Spleen (tissue), 11 donors: ENCODE measurements at regions not wholly inside any gene's neighbourhood (a gene's known extent, or its start where the extent isn't known, plus 50 kb on each side); places are given as distances from the start of the nearest gene placed in this dataset.
A peak's percentile ranks its signal among the peaks of the same experiment; 100 is the strongest.
"Not testable (repeated sequence)": the region's sequence is repeated elsewhere in the genome, so short reads cannot be mapped to it uniquely, and the experiment has no call there.

Experiments
- DNase-seq: peaks from one replicate; pipeline ENCODE4 v3.0.0-alpha.2; 2020
- H3K27ac ChIP-seq, 8 donors: fragments of 200-600 bp; sonication (generic) in 7 of 8; 1 replicate in 4 of 8; 2 replicates in 4 of 8; pipeline versions ENCODE4 v1.5.0 to v1.8.0; 2016 to 2021; ENCODE audit warnings: inconsistent platforms in 4 of 8, mild to moderate bottlenecking in 4 of 8, moderate library complexity in 1 of 8
- H3K27me3 ChIP-seq, 7 donors: fragments of 200-600 bp; sonication (generic) in 6 of 7; replicated peaks in 1 of 7; 1 replicate in 4 of 7; 2 replicates in 3 of 7; pipeline versions ENCODE4 v1.5.0 to v1.8.0; 2016 to 2021; ENCODE audit warnings: inconsistent platforms in 3 of 7, mild to moderate bottlenecking in 1 of 7
- H3K36me3 ChIP-seq, 6 donors: fragments of 200-600 bp; sonication (generic) in 5 of 6; 1 replicate in 4 of 6; 2 replicates in 2 of 6; pipeline versions ENCODE4 v1.5.0 to v1.8.0; 2016 to 2021; ENCODE audit warnings: inconsistent platforms in 2 of 6
- H3K4me1 ChIP-seq, 6 donors: fragments of 200-600 bp; sonication (generic) in 5 of 6; 1 replicate in 3 of 6; 2 replicates in 3 of 6; pipeline versions ENCODE4 v1.5.0 to v1.8.0; 2016 to 2021; ENCODE audit warnings: inconsistent platforms in 3 of 6
- H3K4me3 ChIP-seq, 8 donors: fragments of 200-600 bp; sonication (generic) in 7 of 8; 1 replicate in 4 of 8; 2 replicates in 4 of 8; pipeline versions ENCODE4 v1.5.0 to v1.8.0; 2016 to 2021; ENCODE audit warnings: inconsistent platforms in 4 of 8, mild to moderate bottlenecking in 4 of 8, moderate library complexity in 2 of 8
- H3K9me3 ChIP-seq, 8 donors: fragments of 200-600 bp; sonication (generic) in 7 of 8; 1 replicate in 4 of 8; 2 replicates in 4 of 8; pipeline versions ENCODE4 v1.5.0 to v1.8.0; 2016 to 2021; ENCODE audit warnings: inconsistent platforms in 4 of 8
- POLR2AphosphoS5 ChIP-seq, 3 donors: sonication (generic); formaldehyde crosslinking; IDR thresholded peaks; one replicate each; pipeline ENCODE4 v1.5.1; 2017; ENCODE audit warnings: antibody characterized with exemption in 3 of 3
- WGBS, 5 donors: extraction: QIAGEN DNeasy Blood & Tissue Kit in 3 of 5; methylation state at CpG; one replicate each; pipeline versions ENCODE4 v1.1.5 to v1.1.7; 2013 to 2018; 5-methylcytosine and 5-hydroxymethylcytosine counted together
- intact Hi-C: fragments of 100-400 bp; cut with DNase I; formaldehyde crosslinking; loops from one replicate; pipeline ENCODE4 v1.15.0; 2023; ENCODE audit warnings: low total_unique reads
- small RNA-seq, 4 donors: library from RNA; depleted of rRNA; stranded (forward); fragments of <200 nt; gene quantifications; one replicate each; pipeline ENCODE3, GENCODE V24; 2016
- TF ChIP-seq, protein P1 (sequence below), 11 experiments: fragments of 200-600 bp in 7 of 11; fragments of 450-650 bp in 4 of 11; sonication (generic) in 4 of 11; IDR thresholded peaks in 8 of 11; conservative IDR thresholded peaks in 3 of 11; 1 replicate in 7 of 11; 2 replicates in 4 of 11; pipeline versions ENCODE4 v1.4.0 to v1.8.0; 2016 to 2021; ENCODE audit warnings: antibody characterized with exemption in 11 of 11, inconsistent platforms in 4 of 11, mild to moderate bottlenecking in 1 of 11
- donor health status: healthy with polysubstance abuse.
- donor health status: DM: no; HTN: no; CAD: no; lungs with moderate emphysema.
- donor health status: DM: no; HTN: no; CAD: no.
- donor health status: Bipolar disorder and iron deficiency.
- donor health status: healthy.
- donor health status: DM: no; HTN: no; CAD: no.
- donor health status: DM: yes; HTN: yes; CAD: no.

DNA sequence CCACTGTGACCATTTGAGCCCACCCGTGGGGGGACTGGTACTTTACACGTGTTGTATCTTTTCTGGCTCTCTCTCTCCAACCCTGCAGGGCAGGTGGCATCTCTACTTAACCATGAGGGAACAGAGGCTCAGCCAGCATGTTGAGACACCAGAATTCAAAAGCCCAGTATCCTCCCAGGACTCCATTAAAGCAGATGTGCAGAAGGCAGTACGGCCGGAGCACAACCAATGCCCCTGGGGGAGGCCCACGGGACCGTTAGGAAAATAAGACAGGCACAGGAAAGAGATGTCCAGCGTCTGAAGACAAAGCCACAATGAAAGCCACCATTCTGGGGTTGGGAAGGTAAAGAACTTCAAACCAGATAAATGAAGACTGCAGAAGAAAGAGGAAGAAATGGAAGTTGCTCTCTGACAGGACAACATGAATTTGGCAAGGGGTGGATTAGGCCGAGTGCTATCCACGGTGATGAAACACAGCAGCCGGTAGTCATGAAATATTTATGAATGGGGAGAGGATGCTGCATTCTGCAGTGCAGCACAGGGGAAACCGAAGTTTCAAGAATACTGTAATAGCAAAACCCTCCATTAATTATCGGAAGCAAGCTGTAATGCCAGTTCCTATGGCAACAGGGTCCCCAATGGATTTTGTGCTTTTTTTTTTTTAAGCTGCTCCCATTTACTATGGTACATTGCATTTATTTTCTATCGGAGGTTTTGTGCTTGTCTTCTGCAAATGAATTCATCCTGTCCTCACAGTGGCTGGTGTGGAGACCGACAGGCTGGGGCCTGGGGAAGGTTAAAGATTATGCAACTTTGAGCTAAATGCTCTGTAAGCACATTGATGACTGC, 179.4 kb downstream of the NRN1 start:
- DNase-seq: no peak
- Histone ChIP-seq H3K27ac (no peak overlapping the region), H3K4me3 (no peak overlapping the region), H3K36me3 (no peaks in the 10 kb centered on the region), H3K27me3 (no peaks in the 10 kb centered on the region), H3K9me3 (peaks cover 0 to 6% (median 0%) of the 10 kb centered on the region in 8 donors), H3K4me1 (peaks cover 0 to 32% (median 14%) of the 10 kb centered on the region in 6 donors)
- WGBS, 5 donors: 51 to 73% (median 63%) methylated on average over 14 of the region's 14 CpGs
- TF ChIP-seq POLR2AphosphoS5 (IDR thresholded peaks at IDR 0.05): no peak
- TF ChIP-seq, protein P1, sequence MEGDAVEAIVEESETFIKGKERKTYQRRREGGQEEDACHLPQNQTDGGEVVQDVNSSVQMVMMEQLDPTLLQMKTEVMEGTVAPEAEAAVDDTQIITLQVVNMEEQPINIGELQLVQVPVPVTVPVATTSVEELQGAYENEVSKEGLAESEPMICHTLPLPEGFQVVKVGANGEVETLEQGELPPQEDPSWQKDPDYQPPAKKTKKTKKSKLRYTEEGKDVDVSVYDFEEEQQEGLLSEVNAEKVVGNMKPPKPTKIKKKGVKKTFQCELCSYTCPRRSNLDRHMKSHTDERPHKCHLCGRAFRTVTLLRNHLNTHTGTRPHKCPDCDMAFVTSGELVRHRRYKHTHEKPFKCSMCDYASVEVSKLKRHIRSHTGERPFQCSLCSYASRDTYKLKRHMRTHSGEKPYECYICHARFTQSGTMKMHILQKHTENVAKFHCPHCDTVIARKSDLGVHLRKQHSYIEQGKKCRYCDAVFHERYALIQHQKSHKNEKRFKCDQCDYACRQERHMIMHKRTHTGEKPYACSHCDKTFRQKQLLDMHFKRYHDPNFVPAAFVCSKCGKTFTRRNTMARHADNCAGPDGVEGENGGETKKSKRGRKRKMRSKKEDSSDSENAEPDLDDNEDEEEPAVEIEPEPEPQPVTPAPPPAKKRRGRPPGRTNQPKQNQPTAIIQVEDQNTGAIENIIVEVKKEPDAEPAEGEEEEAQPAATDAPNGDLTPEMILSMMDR (IDR thresholded peaks at IDR 0.05 in 8 of 11, conservative IDR thresholded peaks at IDR 0.05 in 3 of 11): no peak
- intact Hi-C loops: no loop called here

DNA sequence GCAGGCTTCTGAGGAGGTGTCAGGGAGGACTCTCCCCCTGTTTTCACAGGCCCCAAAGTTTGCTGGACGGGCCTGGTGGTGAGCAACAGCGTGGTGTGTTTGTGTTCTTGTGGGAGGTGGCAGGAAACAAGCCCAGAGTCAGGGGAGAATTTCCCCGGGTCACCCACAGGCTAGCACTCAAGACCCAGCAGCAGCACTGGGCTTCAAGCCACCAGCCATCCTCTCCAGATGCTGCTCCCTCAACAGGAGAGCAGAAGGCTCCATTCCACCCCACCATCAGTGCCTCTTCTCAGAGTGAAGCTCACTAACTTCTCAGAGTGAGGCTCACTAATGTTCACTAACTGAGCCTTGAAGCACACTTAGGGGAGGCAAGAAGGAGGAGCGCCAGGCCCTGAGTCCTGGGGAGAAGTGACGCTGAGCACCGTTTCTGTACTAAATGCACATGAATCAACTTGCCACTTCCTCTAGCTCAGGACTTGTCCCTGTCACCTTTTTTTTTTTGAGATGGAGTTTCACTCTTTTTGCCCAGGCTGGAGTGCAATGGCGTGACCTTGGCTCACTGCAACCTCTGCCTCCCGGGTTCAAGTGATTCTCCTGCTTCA, 182.2 kb downstream of the NRN1 start:
- H3K27me3 ChIP-seq, H3K4me3 ChIP-seq, intact Hi-C loops, H3K9me3 ChIP-seq, H3K36me3 ChIP-seq, DNase-seq: not testable (repeated sequence)
- 69 to 86% (median 76%) methylated on average over 6 to 8 of the region's 8 CpGs for WGBS, 5 donors
- peaks cover 0 to 12% (median 0%) of the 10 kb centered on the region in 6 donors for H3K4me1 ChIP-seq
- H3K27ac ChIP-seq: peak overlapping the region in 2 of 8 donors; percentile 23 to 32

Small RNA genes lying in the stretch of these regions (small RNA-seq; reads per million reads assigned to genes)
- 0 reads per million in 4 donors for gene RN7SL221P
